Endothelial cell of umbilical vein (primary cell): ENCODE measurements at regions not wholly inside any gene's neighbourhood (a gene's known extent, or its start where the extent isn't known, plus 50 kb on each side); places are given as distances from the start of the nearest gene placed in this dataset.

Experiments used
- BruUV-seq: library from RNA; stranded (reverse); fragments of 400-500 nt; replicated peaks from 2 replicates; lab custom pipeline; 2021; lab: Mats Ljungman, UMichigan
- CTCF ChIA-PET: fragments of 300-600, 350-600 bp; sonication (Branson Sonifier 250); formaldehyde crosslinking; loops from one replicate; lab custom pipeline; 2021; ENCODE audit warnings: antibody characterized with exemption, inconsistent platforms; lab: Charles Lee
- POLR2A ChIA-PET: fragments of 300-600, 350-600 bp; sonication (Branson Sonifier 250); formaldehyde crosslinking; loops from one replicate; lab custom pipeline; 2021; ENCODE audit warnings: antibody characterized with exemption, inconsistent platforms; lab: Charles Lee
- DNase-seq: peaks from one replicate; pipeline ENCODE4 v3.0.0-alpha.2; 2011; ENCODE audit warnings: low read depth, low spot score
- FAIRE-seq: peaks from 2 replicates; lab custom pipeline; 2011; peaks lifted over from hg19 to GRCh38; lab: Jason Lieb, UNC
- H2AFZ ChIP-seq: 2 replicates; pipeline ENCODE4 v1.6.0; 2012; ENCODE audit warnings: low read depth, low read length, control low read depth, inconsistent platforms
- H3K27ac ChIP-seq: 2 replicates; pipeline ENCODE4 v1.5.1; 2011; ENCODE audit warnings: low read depth, mild to moderate bottlenecking, control low read depth, low read length, moderate library complexity; ENCODE audit not compliant: insufficient read depth
- H3K27me3 ChIP-seq, 2 experiments: 2 replicates each; pipeline versions ENCODE4 v1.6.0 to v1.6.1; 2011; ENCODE audit warnings: low read length in 2 of 2, mixed read lengths in 1 of 2; ENCODE audit not compliant: control insufficient read depth in 2 of 2, insufficient read depth in 2 of 2
- H3K36me3 ChIP-seq, 2 experiments: 2 replicates in 1 of 2; 3 replicates in 1 of 2; pipeline ENCODE4 v1.5.1; 2011; ENCODE audit warnings: low read length in 2 of 2, mild to moderate bottlenecking in 1 of 2, moderate library complexity in 1 of 2; ENCODE audit not compliant: control insufficient read depth in 2 of 2, insufficient read depth in 2 of 2; ENCODE audit errors: extremely low read depth in 1 of 2
- H3K4me1 ChIP-seq: 3 replicates; pipeline ENCODE4 v1.5.1; 2011; ENCODE audit warnings: mild to moderate bottlenecking, low read length; ENCODE audit not compliant: control insufficient read depth, insufficient read depth; ENCODE audit errors: extremely low read depth
- H3K4me2 ChIP-seq: 2 replicates; pipeline ENCODE4 v1.6.1; 2011; ENCODE audit warnings: low read length, control low read depth, mixed read lengths; ENCODE audit not compliant: insufficient read depth
- H3K4me3 ChIP-seq, 3 experiments: fragments of 200-600 bp in 1 of 3; sonication (generic), shearing (Covaris generic) in 1 of 3; replicated peaks in 1 of 3; 2 replicates each; pipeline ENCODE4 v1.5.1; 2011 to 2016; ENCODE audit warnings: control low read depth in 3 of 3, low read length in 3 of 3, mild to moderate bottlenecking in 2 of 3, inconsistent platforms in 1 of 3, low read depth in 1 of 3, moderate library complexity in 1 of 3; ENCODE audit not compliant: insufficient read depth in 1 of 3
- H3K79me2 ChIP-seq: 2 replicates; pipeline ENCODE4 v1.6.0; 2012; ENCODE audit warnings: low read length, inconsistent platforms; ENCODE audit not compliant: control insufficient read depth, insufficient read depth
- H3K9ac ChIP-seq: replicated peaks from 2 replicates; pipeline ENCODE3; 2011; ENCODE audit warnings: low read length, control low read depth; ENCODE audit not compliant: insufficient read depth; ENCODE audit errors: extremely low read depth
- H3K9me1 ChIP-seq: replicated peaks from 3 replicates; pipeline ENCODE4 v1.6.0; 2011; ENCODE audit warnings: mild to moderate bottlenecking, low read length; ENCODE audit not compliant: control insufficient read depth, insufficient read depth; ENCODE audit errors: extremely low read depth
- H3K9me3 ChIP-seq: replicated peaks from 2 replicates; pipeline ENCODE4 v1.5.1; 2012; ENCODE audit warnings: low read length, inconsistent platforms; ENCODE audit not compliant: control insufficient read depth, insufficient read depth
- H4K20me1 ChIP-seq: replicated peaks from 2 replicates; pipeline ENCODE3; 2011; ENCODE audit warnings: mild to moderate bottlenecking, low read length; ENCODE audit not compliant: control insufficient read depth, insufficient read depth; ENCODE audit errors: extremely low read depth
- EZH2 ChIP-seq: IDR thresholded peaks from 2 replicates; pipeline ENCODE4 v1.6.1; 2012; ENCODE audit warnings: borderline replicate concordance, low read depth, mild to moderate bottlenecking, moderate library complexity, low read length, inconsistent platforms; ENCODE audit not compliant: severe bottlenecking
- FOS ChIP-seq: IDR thresholded peaks from 2 replicates; pipeline ENCODE4 v1.6.1; 2011; ENCODE audit warnings: mild to moderate bottlenecking, low read length, moderate library complexity, borderline replicate concordance; ENCODE audit not compliant: insufficient read depth
- GATA2 ChIP-seq: IDR thresholded peaks from 2 replicates; pipeline ENCODE4 v1.7.0; 2011; ENCODE audit warnings: low read depth, mild to moderate bottlenecking, moderate library complexity, mixed read lengths, low read length; ENCODE audit not compliant: insufficient read length, insufficient read depth
- JUN ChIP-seq: IDR thresholded peaks from 2 replicates; pipeline ENCODE4 v1.6.1; 2011; ENCODE audit warnings: borderline replicate concordance, low read depth; ENCODE audit not compliant: insufficient read length, insufficient read depth
- MYC ChIP-seq: IDR thresholded peaks from one replicate; pipeline ENCODE4 v1.6.1; 2011; ENCODE audit warnings: mild to moderate bottlenecking, low read depth, low read length
- POLR2A ChIP-seq: IDR thresholded peaks from 2 replicates; pipeline ENCODE4 v1.6.1; 2012; ENCODE audit warnings: low read depth, mild to moderate bottlenecking, control low read depth, low read length
- POLR2AphosphoS5 ChIP-seq: IDR thresholded peaks from 2 replicates; pipeline ENCODE4 v1.6.1; 2012; ENCODE audit warnings: low read depth, mild to moderate bottlenecking, control low read depth, low read length, moderate library complexity; ENCODE audit not compliant: insufficient read depth
- dilution Hi-C: fragments of 300-500 bp; cut with MboI; formaldehyde crosslinking; loops from one replicate; pipeline ENCODE4 v1.15.0; 2019; ENCODE audit warnings: low sequenced_read_pairs; ENCODE audit not compliant: extremely low pct_ligation_motif_present
- intact Hi-C: fragments of 100-400 bp; cut with micrococcal nuclease; formaldehyde crosslinking; loops from one replicate; pipeline ENCODE4 v1.10.0; 2022
- TF ChIP-seq, protein P1 (sequence below), 2 donors: IDR thresholded peaks; 1 replicate in 1 of 2; 2 replicates in 1 of 2; pipeline ENCODE4 v1.5.1; 2011; ENCODE audit warnings: low read length in 2 of 2, mild to moderate bottlenecking in 2 of 2, moderate library complexity in 2 of 2, control low read depth in 1 of 2, inconsistent platforms in 1 of 2, low read depth in 1 of 2; ENCODE audit not compliant: insufficient read depth in 1 of 2; ENCODE audit errors: extremely low read depth in 1 of 2
- TF ChIP-seq, protein P2 (sequence below): IDR thresholded peaks from 2 replicates; pipeline ENCODE4 v1.6.1; 2011; ENCODE audit not compliant: insufficient read depth, insufficient read length

DNA sequence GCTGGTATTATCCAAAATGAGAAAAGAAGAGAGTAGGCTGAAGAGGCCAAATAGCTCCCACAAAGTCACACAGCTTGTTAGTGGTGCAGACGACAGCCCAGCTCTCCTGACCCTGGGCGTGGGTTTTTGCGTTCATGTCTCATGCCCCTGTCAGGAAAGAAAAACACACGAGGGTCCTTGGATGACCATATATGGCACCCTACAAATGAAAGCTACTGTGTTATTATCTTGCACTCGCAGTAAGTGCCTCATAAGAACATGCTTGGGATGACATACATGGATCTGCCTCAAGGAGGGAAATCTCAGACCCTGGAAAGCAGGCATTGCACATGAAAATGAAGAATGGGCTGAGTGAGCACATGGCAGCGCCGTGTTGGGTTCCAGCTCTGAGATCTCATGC, 89.7 kb downstream of the SEMA4F start:
- intact Hi-C loops (no loop called here), dilution Hi-C loops (no loop called here)
- Histone ChIP-seq H3K79me2 (no peaks in the 10 kb centered on the region), H3K9me3 (no peaks in the 10 kb centered on the region), H3K27me3 (no peaks in the 10 kb centered on the region), H3K4me2 (no peak overlapping the region), H3K27ac (no peak overlapping the region), H4K20me1 (no peaks in the 10 kb centered on the region), H3K36me3 (no peaks in the 10 kb centered on the region), H3K9ac (no peak overlapping the region), H3K4me1 (peaks cover 15% of the 10 kb centered on the region), H2AFZ (no peak overlapping the region), H3K4me3 (no peak overlapping the region), H3K9me1 (no peaks in the 10 kb centered on the region)
- FAIRE-seq (no peak), DNase-seq (no peak)
- BruUV-seq = no TSS peak
- TF ChIP-seq MYC (no peak), POLR2AphosphoS5 (no peak), EZH2 (no peak), JUN (no peak), GATA2 (no peak), POLR2A (no peak), FOS (no peak)
- TF ChIP-seq, protein P1, sequence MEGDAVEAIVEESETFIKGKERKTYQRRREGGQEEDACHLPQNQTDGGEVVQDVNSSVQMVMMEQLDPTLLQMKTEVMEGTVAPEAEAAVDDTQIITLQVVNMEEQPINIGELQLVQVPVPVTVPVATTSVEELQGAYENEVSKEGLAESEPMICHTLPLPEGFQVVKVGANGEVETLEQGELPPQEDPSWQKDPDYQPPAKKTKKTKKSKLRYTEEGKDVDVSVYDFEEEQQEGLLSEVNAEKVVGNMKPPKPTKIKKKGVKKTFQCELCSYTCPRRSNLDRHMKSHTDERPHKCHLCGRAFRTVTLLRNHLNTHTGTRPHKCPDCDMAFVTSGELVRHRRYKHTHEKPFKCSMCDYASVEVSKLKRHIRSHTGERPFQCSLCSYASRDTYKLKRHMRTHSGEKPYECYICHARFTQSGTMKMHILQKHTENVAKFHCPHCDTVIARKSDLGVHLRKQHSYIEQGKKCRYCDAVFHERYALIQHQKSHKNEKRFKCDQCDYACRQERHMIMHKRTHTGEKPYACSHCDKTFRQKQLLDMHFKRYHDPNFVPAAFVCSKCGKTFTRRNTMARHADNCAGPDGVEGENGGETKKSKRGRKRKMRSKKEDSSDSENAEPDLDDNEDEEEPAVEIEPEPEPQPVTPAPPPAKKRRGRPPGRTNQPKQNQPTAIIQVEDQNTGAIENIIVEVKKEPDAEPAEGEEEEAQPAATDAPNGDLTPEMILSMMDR (IDR thresholded peaks at IDR 0.05; ENCODE audit: extremely low read depth in 1 of 2, insufficient read depth in 1 of 2, low read depth in 1 of 2, low read length in 2 of 2) = no peak
- TF ChIP-seq, protein P2, sequence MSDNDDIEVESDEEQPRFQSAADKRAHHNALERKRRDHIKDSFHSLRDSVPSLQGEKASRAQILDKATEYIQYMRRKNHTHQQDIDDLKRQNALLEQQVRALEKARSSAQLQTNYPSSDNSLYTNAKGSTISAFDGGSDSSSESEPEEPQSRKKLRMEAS = no peak
- ChIA-PET POLR2A (no interaction called here), CTCF (interaction anchor here (1.8 kb wide), 1 partner anchor 9 kb away, joined by 5 read pairs; no protein-coding TSS in a partner anchor)
